ENCODE measurements at regions not wholly inside any gene's neighbourhood (a gene's known extent, or its start where the extent isn't known, plus 50 kb on each side); places are given as distances from the start of the nearest gene placed in this dataset.

DNA sequence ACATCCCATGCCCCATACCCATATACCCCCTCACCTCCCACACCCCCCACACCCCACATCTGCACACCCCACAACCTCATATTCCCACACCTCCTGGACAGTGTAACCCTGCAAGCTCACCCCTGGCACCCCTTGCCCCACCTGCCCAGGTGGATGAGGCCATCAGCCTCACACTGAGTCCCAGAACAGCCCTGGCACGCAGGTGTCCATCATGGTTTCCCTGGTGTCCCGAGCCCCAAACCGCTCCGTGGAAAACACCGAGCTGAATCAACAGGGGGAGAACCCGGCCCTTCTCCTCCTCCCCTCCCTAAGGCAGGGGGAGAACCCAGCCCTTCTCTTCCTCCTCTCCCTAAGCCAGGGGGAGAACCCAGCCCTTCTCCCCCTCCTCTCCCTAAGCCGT lies 415.6 kb upstream of the SALL3 start:
- TF ChIP-seq, protein P1, sequence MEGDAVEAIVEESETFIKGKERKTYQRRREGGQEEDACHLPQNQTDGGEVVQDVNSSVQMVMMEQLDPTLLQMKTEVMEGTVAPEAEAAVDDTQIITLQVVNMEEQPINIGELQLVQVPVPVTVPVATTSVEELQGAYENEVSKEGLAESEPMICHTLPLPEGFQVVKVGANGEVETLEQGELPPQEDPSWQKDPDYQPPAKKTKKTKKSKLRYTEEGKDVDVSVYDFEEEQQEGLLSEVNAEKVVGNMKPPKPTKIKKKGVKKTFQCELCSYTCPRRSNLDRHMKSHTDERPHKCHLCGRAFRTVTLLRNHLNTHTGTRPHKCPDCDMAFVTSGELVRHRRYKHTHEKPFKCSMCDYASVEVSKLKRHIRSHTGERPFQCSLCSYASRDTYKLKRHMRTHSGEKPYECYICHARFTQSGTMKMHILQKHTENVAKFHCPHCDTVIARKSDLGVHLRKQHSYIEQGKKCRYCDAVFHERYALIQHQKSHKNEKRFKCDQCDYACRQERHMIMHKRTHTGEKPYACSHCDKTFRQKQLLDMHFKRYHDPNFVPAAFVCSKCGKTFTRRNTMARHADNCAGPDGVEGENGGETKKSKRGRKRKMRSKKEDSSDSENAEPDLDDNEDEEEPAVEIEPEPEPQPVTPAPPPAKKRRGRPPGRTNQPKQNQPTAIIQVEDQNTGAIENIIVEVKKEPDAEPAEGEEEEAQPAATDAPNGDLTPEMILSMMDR (CRISPR knock-in tag; IDR thresholded peaks at IDR 0.05), result no peak
- TF ChIP-seq ZIK1 (CRISPR knock-in tag; IDR thresholded peaks at IDR 0.05; ENCODE audit: borderline replicate concordance, low read depth) (no peak), CEBPZ (IDR thresholded peaks at IDR 0.05; ENCODE audit: low read length) (no peak), MAZ (IDR thresholded peaks at IDR 0.05; ENCODE audit: borderline replicate concordance, low read depth, low read length) (no peak), MAZ (CRISPR knock-in tag; IDR thresholded peaks at IDR 0.05; ENCODE audit: low read depth) (no peak), KLF9 (CRISPR knock-in tag; IDR thresholded peaks at IDR 0.05; ENCODE audit: low read depth) (no peak), SIN3A (IDR thresholded peaks at IDR 0.05; ENCODE audit: borderline replicate concordance, low read depth, low read length) (no peak), TCF12 (IDR thresholded peaks at IDR 0.05) (no peak), TCF12 (CRISPR knock-in tag; IDR thresholded peaks at IDR 0.05) (no peak)

All from HepG2 (cell line).